Psoas muscle (tissue), 7 donors: ENCODE measurements at regions not wholly inside any gene's neighbourhood (a gene's known extent, or its start where the extent isn't known, plus 50 kb on each side); places are given as distances from the start of the nearest gene placed in this dataset.
"Not testable (repeated sequence)": the region's sequence is repeated elsewhere in the genome, so short reads cannot be mapped to it uniquely, and the experiment has no call there.

Experiments
- ATAC-seq, 4 donors: fragments of 200-7000 bp; cut with Tn5 transposase; one replicate each; pipeline ENCODE4 v1.9.1; 2020; ENCODE audit warnings: moderate library complexity in 3 of 4, mild to moderate bottlenecking in 2 of 4
- DNase-seq, 2 donors: peaks; one replicate each; pipeline ENCODE4 v3.0.0-alpha.2; 2020
- H3K27ac ChIP-seq: fragments of 200-600 bp; one replicate; pipeline ENCODE4 v1.8.0; 2022
- H3K27me3 ChIP-seq, 3 donors: fragments of 200-600 bp in 1 of 3; one replicate each; pipeline versions ENCODE4 v1.6.1 to v1.8.0; 2013 to 2022; ENCODE audit warnings: low read length in 2 of 3, mild to moderate bottlenecking in 2 of 3, moderate library complexity in 1 of 3; ENCODE audit not compliant: insufficient read depth in 3 of 3
- H3K36me3 ChIP-seq, 2 donors: fragments of 200-600 bp in 1 of 2; one replicate each; pipeline versions ENCODE4 v1.6.1 to v1.8.0; 2013 to 2022; ENCODE audit warnings: low read depth in 1 of 2, mild to moderate bottlenecking in 1 of 2, moderate library complexity in 1 of 2; ENCODE audit not compliant: insufficient read depth in 1 of 2
- H3K4me1 ChIP-seq: fragments of 200-600 bp; one replicate; pipeline ENCODE4 v1.8.0; 2022
- H3K4me3 ChIP-seq: fragments of 200-600 bp; one replicate; pipeline ENCODE4 v1.8.0; 2022; ENCODE audit warnings: mild to moderate bottlenecking
- H3K9me3 ChIP-seq: fragments of 200-600 bp; one replicate; pipeline ENCODE4 v1.8.0; 2022
- WGBS, 3 donors: extraction: QIAGEN DNeasy Blood & Tissue Kit; methylation state at CpG; one replicate each; pipeline versions ENCODE4 v1.1.6 to v1.1.7; 2013; 5-methylcytosine and 5-hydroxymethylcytosine counted together
- intact Hi-C, 2 donors: fragments of 100-400 bp; cut with DNase I; formaldehyde crosslinking; loops; one replicate each; pipeline versions ENCODE4 v1.11.0 to v1.14.2; 2022
- donor health status: healthy with polysubstance abuse.
- donor health status: DM: no; HTN: no; CAD: no; lungs with moderate emphysema.
- donor health status: Bipolar disorder and iron deficiency.
- donor health status: healthy.
- donor health status: DM: yes; HTN: yes; CAD: no.
- donor health status: DM: no; HTN: no; CAD: no.
- donor health status: DM: yes; HTN: yes; CAD: no.

- H3K4me3 ChIP-seq, H3K9me3 ChIP-seq, intact Hi-C loops, H3K27me3 ChIP-seq, H3K4me1 ChIP-seq, H3K27ac ChIP-seq, H3K36me3 ChIP-seq, ATAC-seq, DNase-seq: not testable (repeated sequence)
- WGBS, 3 donors: 56 to 67% (median 64%) methylated on average over 8 of the region's 8 CpGs
Measured at GRCh38 chr4:4031446-4032135, 195.1 kb downstream of the OTOP1 start.

- H3K9me3 ChIP-seq, intact Hi-C loops: not testable (repeated sequence)
- 69 to 76% (median 71%) methylated on average over 9 of the region's 9 CpGs for WGBS, 3 donors
Measured at GRCh38 chr4:4032364-4032763, 194.4 kb downstream of the OTOP1 start.

GRCh38 chr4:4032801-4033605 is 193.7 kb downstream of the OTOP1 start:
- H3K27me3 ChIP-seq, intact Hi-C loops: not testable (repeated sequence)

More at GRCh38 chr4:4032364-4032763, 194.4 kb downstream of the OTOP1 start:
- H3K27me3 ChIP-seq, H3K4me1 ChIP-seq, H3K27ac ChIP-seq, H3K4me3 ChIP-seq, ATAC-seq, H3K36me3 ChIP-seq, DNase-seq: not testable (repeated sequence)

GRCh38 chr4:4037399-4038138 is 189.2 kb downstream of the OTOP1 start:
- ATAC-seq, H3K4me3 ChIP-seq, intact Hi-C loops, H3K27ac ChIP-seq, H3K9me3 ChIP-seq, DNase-seq, H3K36me3 ChIP-seq, H3K27me3 ChIP-seq, H3K4me1 ChIP-seq: not testable (repeated sequence)
- WGBS, 3 donors: 82 to 92% (median 87%) methylated on average over 9 of the region's 9 CpGs

More at GRCh38 chr4:4032801-4033605, 193.7 kb downstream of the OTOP1 start:
- H3K4me1 ChIP-seq, DNase-seq, H3K27ac ChIP-seq, ATAC-seq, H3K4me3 ChIP-seq, H3K9me3 ChIP-seq, H3K36me3 ChIP-seq: not testable (repeated sequence)
- 32 to 39% (median 37%) methylated on average over 19 of the region's 19 CpGs for WGBS, 3 donors

GRCh38 chr4:4045823-4046222 is 180.9 kb downstream of the OTOP1 start:
- WGBS, 3 donors: 66 to 73% (median 73%) methylated on average over 3 of the region's 3 CpGs
- H3K9me3 ChIP-seq, H3K27me3 ChIP-seq, H3K36me3 ChIP-seq, intact Hi-C loops, DNase-seq, ATAC-seq, H3K27ac ChIP-seq, H3K4me1 ChIP-seq, H3K4me3 ChIP-seq: not testable (repeated sequence)

- DNase-seq, H3K4me3 ChIP-seq, intact Hi-C loops, H3K27ac ChIP-seq, H3K9me3 ChIP-seq, ATAC-seq, H3K36me3 ChIP-seq, H3K27me3 ChIP-seq, H3K4me1 ChIP-seq: not testable (repeated sequence)
- 43 to 59% (median 49%) methylated on average over 4 to 5 of the region's 5 CpGs for WGBS, 3 donors
Measured at GRCh38 chr4:4046686-4047085, 180.0 kb downstream of the OTOP1 start.

- H3K27me3 ChIP-seq, H3K4me3 ChIP-seq, intact Hi-C loops: not testable (repeated sequence)
Measured at GRCh38 chr4:4047202-4047601, 179.5 kb downstream of the OTOP1 start.

GRCh38 chr4:4048227-4048626 is 178.5 kb downstream of the OTOP1 start:
- H3K36me3 ChIP-seq, DNase-seq, ATAC-seq, H3K27ac ChIP-seq, H3K4me1 ChIP-seq, H3K4me3 ChIP-seq, H3K9me3 ChIP-seq, H3K27me3 ChIP-seq, intact Hi-C loops: not testable (repeated sequence)
- WGBS, 3 donors: 25 to 26% (median 26%) methylated on average over 7 to 8 of the region's 8 CpGs

More at GRCh38 chr4:4047202-4047601, 179.5 kb downstream of the OTOP1 start:
- not testable (repeated sequence) for H3K9me3 ChIP-seq, DNase-seq, H3K4me1 ChIP-seq, H3K27ac ChIP-seq, H3K36me3 ChIP-seq, ATAC-seq
- 30 to 38% (median 32%) methylated on average over 11 to 12 of the region's 12 CpGs for WGBS, 3 donors

- intact Hi-C loops, H3K27ac ChIP-seq, H3K36me3 ChIP-seq, H3K27me3 ChIP-seq, DNase-seq, H3K9me3 ChIP-seq, H3K4me3 ChIP-seq, H3K4me1 ChIP-seq, ATAC-seq: not testable (repeated sequence)
- WGBS, 3 donors: 70 to 92% (median 89%) methylated on average over 3 of the region's 3 CpGs
Measured at GRCh38 chr4:4050781-4051180, 175.9 kb downstream of the OTOP1 start.

- H3K27ac ChIP-seq, H3K36me3 ChIP-seq, H3K4me1 ChIP-seq, H3K9me3 ChIP-seq, DNase-seq, H3K27me3 ChIP-seq, ATAC-seq, H3K4me3 ChIP-seq, intact Hi-C loops: not testable (repeated sequence)
- whole genome bisulfite sequencing, 3 donors: 58 to 70% (median 60%) methylated on average over 2 of the region's 2 CpGs
Measured at GRCh38 chr4:4052933-4053332, 173.8 kb downstream of the OTOP1 start.

GRCh38 chr4:4057226-4057625 is 169.5 kb downstream of the OTOP1 start:
- H3K27me3 ChIP-seq, ATAC-seq, H3K4me1 ChIP-seq, H3K4me3 ChIP-seq, DNase-seq, H3K36me3 ChIP-seq, H3K27ac ChIP-seq, H3K9me3 ChIP-seq, intact Hi-C loops: not testable (repeated sequence)
- WGBS, 3 donors: 73 to 79% (median 78%) methylated on average over 2 of the region's 3 CpGs
